Calu3 (cell line): ENCODE measurements at regions not wholly inside any gene's neighbourhood (a gene's known extent, or its start where the extent isn't known, plus 50 kb on each side); places are given as distances from the start of the nearest gene placed in this dataset.
"Not testable (repeated sequence)": the region's sequence is repeated elsewhere in the genome, so short reads cannot be mapped to it uniquely, and the experiment has no call there.

Source experiments
- BruUV-seq: library from RNA; stranded (reverse); fragments of 400-500 nt; replicated peaks from 2 replicates; lab custom pipeline; 2021; lab: Mats Ljungman, UMichigan
- CTCF ChIA-PET: fragments of 300-600 bp; sonication (Branson Sonifier 250); formaldehyde crosslinking; loops from one replicate; lab custom pipeline; 2022; ENCODE audit warnings: antibody characterized with exemption; lab: Charles Lee
- DNase-seq: peaks from one replicate; pipeline ENCODE4 v3.0.0; 2022
- H3K27ac Mint-ChIP-seq: one replicate; pipeline ENCODE4 v1.8.0; 2022; ENCODE audit warnings: mixed read lengths; ENCODE audit not compliant: unreplicated experiment
- H3K27me3 Mint-ChIP-seq: one replicate; pipeline ENCODE4 v1.8.0; 2022; ENCODE audit warnings: mixed read lengths; ENCODE audit not compliant: unreplicated experiment
- H3K36me3 Mint-ChIP-seq: one replicate; pipeline ENCODE4 v1.8.0; 2022; ENCODE audit warnings: mild to moderate bottlenecking, moderate library complexity, mixed read lengths; ENCODE audit not compliant: insufficient read depth, unreplicated experiment
- H3K4me1 Mint-ChIP-seq: one replicate; pipeline ENCODE4 v1.8.0; 2022; ENCODE audit warnings: mild to moderate bottlenecking, low read depth, mixed read lengths; ENCODE audit not compliant: unreplicated experiment
- H3K4me3 Mint-ChIP-seq: one replicate; pipeline ENCODE4 v1.8.0; 2022; ENCODE audit warnings: mild to moderate bottlenecking, low read depth, moderate library complexity, mixed read lengths; ENCODE audit not compliant: unreplicated experiment
- H3K9me3 Mint-ChIP-seq: one replicate; pipeline ENCODE4 v1.8.0; 2022; ENCODE audit warnings: low read depth, mixed read lengths; ENCODE audit not compliant: unreplicated experiment
- CTCF ChIP-seq: fragments of 200-600 bp; IDR thresholded peaks from one replicate; pipeline ENCODE4 v1.8.0; 2022; ENCODE audit warnings: antibody characterized with exemption; ENCODE audit not compliant: unreplicated experiment
- intact Hi-C: fragments of 100-400 bp; cut with micrococcal nuclease; formaldehyde crosslinking; loops from one replicate; pipeline ENCODE4 v1.10.0; 2022; ENCODE audit not compliant: unreplicated experiment

GRCh38 chr18:37845498-37845897 lies 279.9 kb upstream of the CELF4 start:
- BruUV-seq, result no TSS peak
- H3K27ac Mint-ChIP-seq, result no peak overlapping the region
- CTCF ChIA-PET, result no interaction called here
- no peaks in the 10 kb centered on the region for H3K36me3 Mint-ChIP-seq
- H3K4me1 Mint-ChIP-seq, result no peaks in the 10 kb centered on the region
- TF ChIP-seq CTCF, result no peak
- no peaks in the 10 kb centered on the region for H3K27me3 Mint-ChIP-seq
- intact Hi-C loops, result no loop called here
- no peak overlapping the region for H3K4me3 Mint-ChIP-seq
- no peak for DNase-seq
- H3K9me3 Mint-ChIP-seq, result no peaks in the 10 kb centered on the region

- Mint-ChIP-seq H3K9me3 (no peaks in the 10 kb centered on the region), H3K36me3 (no peaks in the 10 kb centered on the region), H3K27ac (no peak overlapping the region), H3K4me1 (no peaks in the 10 kb centered on the region), H3K4me3 (no peak overlapping the region), H3K27me3 (no peaks in the 10 kb centered on the region)
- no TSS peak for BruUV-seq
- no peak for TF ChIP-seq CTCF
- no peak for DNase-seq
- CTCF ChIA-PET, result no interaction called here
- intact Hi-C loops, result no loop called here
These were observed 278.8 kb upstream of the CELF4 start for GRCh38 chr18:37844209-37844970.

GRCh38 chr18:37838083-37838482 lies 272.5 kb upstream of the CELF4 start:
- Mint-ChIP-seq H3K27ac (no peak overlapping the region), H3K4me1 (no peaks in the 10 kb centered on the region), H3K9me3 (no peaks in the 10 kb centered on the region), H3K36me3 (no peaks in the 10 kb centered on the region), H3K27me3 (no peaks in the 10 kb centered on the region), H3K4me3 (no peak overlapping the region)
- no peak for DNase-seq
- no peak for TF ChIP-seq CTCF
- intact Hi-C loops, result no loop called here
- CTCF ChIA-PET, result no interaction called here
- BruUV-seq, result no TSS peak

DNA sequence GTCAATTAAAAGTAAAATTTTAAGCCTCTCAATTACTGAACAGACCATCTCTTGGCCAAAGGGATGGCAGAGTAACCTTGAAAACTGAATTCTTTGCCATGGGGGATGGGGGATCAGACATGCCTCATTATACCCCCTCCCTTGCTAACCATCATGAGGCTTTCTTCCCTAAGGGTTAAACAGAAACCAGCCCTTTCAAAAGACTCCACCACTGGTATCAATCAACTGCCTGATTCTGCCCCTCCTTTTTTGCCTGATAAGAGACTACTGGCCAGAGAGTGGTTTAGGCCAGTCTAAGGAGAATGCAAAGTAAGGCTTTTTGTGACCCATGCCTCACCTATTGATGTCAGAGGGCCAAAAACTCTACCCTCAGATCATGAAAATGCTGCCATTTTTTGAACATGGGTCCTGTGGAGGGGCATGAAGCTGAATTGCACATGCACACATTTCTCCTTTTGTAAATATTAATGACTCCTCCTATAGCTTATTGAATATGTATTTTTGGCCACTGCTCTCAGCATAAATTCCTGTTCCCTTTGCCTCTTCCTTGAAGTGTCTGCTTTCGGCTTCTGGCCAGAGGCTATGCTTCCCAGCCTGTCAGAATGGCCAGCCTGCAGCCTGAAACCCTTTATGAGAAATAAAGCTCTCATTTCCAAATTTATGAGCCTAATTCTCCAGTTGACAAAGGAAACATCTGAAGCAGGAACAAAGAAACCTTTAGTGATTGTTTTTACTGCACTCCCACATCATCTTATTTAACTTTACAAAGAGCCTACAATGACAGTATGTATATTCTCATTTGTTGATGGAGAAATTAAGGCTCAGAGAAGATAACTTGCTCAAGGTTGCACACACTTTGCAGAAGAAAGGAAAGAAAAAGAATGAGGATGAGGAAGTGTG lies 270.7 kb upstream of the CELF4 start:
- BruUV-seq, result no TSS peak
- no peaks in the 10 kb centered on the region for H3K36me3 Mint-ChIP-seq
- intact Hi-C loops, result no loop called here
- no peak overlapping the region for H3K4me3 Mint-ChIP-seq
- TF ChIP-seq CTCF, result no peak
- no peaks in the 10 kb centered on the region for H3K27me3 Mint-ChIP-seq
- H3K27ac Mint-ChIP-seq, result no peak overlapping the region
- CTCF ChIA-PET, result no interaction called here
- H3K9me3 Mint-ChIP-seq, result peaks cover 3% of the 10 kb centered on the region
- no peaks in the 10 kb centered on the region for H3K4me1 Mint-ChIP-seq
- DNase-seq, result no peak

DNA sequence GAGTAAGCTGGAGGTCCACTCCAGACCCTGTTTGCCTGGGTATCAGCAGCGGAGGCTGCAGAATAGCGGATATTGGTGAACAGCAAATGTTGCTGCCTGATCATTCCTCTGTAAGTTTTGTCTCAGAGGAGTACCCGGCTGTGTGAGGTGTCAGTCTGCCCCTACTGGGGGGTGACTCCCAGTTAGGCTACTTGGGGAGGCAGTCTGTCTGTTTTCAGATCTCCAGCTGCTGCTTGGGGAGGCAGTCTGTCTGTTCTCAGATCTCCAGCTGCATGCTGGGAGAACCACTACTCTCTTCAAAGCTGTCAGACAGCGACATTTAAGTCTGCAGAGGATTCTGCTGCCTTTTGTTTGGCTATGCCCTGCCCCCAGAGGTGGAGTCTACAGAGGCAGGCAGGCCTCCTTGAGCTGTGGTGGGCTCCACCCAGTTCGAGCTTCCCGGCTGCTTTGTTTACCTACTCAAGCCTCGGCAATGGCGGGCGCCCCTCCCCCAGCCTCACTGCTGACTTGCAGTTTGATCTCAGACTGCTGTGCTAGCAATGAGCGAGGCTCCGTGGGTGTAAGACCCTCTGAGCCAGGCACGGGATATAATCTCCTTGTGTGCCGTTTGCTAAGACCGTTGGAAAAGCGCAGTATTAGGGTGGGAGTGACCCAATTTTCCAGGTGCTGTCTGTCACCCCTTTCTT lies 266.6 kb upstream of the CELF4 start:
- BruUV-seq, H3K4me1 Mint-ChIP-seq, H3K27ac Mint-ChIP-seq, intact Hi-C loops, H3K27me3 Mint-ChIP-seq, CTCF ChIA-PET, H3K36me3 Mint-ChIP-seq, H3K9me3 Mint-ChIP-seq, DNase-seq, H3K4me3 Mint-ChIP-seq: not testable (repeated sequence)
